GM21515 (cell line): ENCODE measurements at regions not wholly inside any gene's neighbourhood (a gene's known extent, or its start where the extent isn't known, plus 50 kb on each side); places are given as distances from the start of the nearest gene placed in this dataset.
"Not testable (repeated sequence)": the region's sequence is repeated elsewhere in the genome, so short reads cannot be mapped to it uniquely, and the experiment has no call there.

Experiments
- ATAC-seq: cut with Tn5 transposase; IDR thresholded peaks from one replicate; pipeline ENCODE4 v1.9.1; 2021; ENCODE audit not compliant: unreplicated experiment

- no peak for ATAC-seq
These were observed 143.3 kb downstream of the CTH start for GRCh38 chr1:70554341-70554740.

- ATAC-seq: no peak
These were observed 145.5 kb downstream of the CTH start for GRCh38 chr1:70556541-70556940.

GRCh38 chr1:70567167-70567566 lies 156.1 kb downstream of the CTH start:
- ATAC-seq: no peak

- no peak for ATAC-seq
These were observed 160.1 kb downstream of the CTH start for GRCh38 chr1:70571191-70571590.

DNA sequence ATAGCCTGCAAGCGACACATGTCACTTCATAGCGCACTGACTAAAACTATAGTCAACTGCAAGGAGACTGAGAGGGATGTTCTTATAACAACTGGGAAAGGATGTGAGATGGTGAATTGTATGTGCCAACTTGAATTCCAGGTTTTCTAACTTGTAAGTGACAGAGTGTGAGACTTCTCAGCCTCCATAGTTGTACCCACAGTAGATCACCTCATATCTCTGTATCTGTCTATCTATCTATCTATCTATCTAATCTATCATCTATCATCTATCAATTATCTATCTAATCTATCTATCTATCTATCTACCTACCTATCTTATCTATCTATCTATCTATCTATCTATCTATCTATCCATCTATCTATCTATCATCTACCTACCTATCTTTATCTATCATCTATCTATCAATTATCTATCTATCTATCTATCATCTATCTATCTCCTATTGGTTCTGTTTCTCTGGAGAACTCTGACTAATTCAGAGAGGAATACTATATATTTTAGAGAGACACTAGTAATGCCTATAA lies 162.3 kb downstream of the CTH start:
- ATAC-seq: no peak

DNA sequence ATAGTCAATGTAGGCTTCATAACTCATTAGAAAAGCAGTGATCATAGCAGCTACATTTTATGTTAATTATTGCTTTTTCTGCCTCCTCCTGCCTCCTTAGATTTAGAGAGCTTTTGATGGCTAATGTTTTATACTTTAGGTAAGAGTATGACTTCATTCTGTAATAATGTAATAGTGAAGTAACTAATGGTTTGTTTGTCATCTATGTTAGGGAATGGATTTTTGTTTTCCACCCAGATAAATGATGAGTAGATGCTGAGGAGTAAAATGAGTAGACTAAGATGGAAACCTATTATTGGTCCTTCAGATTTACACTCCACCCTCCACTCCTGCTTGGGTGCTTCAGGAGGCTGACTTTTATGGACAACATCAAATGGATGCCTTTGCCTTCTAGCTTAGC lies 170.6 kb downstream of the CTH start:
- ATAC-seq: no peak

DNA sequence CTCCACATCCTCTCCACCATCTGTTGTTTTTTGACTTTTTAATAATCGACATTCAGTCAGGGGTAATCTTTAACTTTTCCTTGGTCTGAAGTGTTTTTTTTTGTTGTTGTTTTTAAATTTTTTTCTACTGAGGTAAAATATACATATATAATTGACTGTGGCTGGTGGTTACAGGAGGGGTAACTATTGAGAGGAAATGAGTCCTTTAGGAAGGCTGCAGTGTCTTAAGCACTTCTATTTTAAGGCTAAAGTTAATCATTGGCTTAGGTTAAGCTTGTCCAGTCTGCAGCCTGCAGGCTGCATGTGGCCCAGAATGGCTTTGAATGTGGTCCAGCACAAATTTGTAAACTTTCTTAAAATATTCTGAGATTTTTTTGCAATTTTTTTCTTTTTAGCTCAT lies 172.5 kb downstream of the CTH start:
- ATAC-seq: peak; percentile 85

DNA sequence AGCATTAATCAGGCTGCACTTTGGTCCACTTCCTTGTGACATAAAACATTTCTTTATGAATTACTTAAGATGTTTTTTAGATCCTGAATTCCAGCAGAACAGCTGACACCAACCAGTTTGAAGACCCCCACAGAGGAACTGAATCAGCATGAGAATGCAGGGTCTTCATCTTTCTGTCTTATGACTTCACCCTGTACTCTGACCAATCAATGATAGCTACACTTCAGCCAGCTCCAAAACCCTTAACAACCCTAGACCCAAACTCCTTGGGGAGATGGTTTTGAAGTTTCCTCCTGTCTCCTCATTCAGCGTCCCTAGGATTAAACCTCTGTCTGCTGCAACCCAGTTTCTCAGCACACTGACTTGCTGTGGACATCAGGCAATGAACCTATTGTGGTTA lies 175.0 kb downstream of the CTH start:
- no peak for ATAC-seq

DNA sequence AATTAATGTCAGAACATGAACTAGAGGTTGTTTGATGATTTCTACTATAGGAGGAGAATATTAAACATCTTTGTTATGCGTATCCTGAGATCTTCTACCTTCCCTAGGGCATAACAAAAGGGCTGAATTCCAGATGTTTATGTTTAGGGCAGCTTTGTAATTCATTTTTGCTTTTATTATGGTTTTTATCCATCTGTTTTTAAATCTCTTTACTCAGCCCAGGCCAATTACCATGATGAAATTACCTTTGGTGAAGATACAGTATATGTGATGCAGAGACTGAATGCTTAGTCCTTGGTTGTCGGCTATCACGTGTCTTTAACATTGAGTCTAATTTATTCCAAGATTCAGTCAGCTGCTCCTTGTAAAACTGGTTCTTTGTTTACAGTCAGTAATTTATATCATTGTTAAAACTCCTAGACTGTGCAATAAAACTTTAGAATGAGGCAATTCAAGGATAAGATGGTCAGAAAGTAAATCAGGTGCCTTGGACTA lies 176.9 kb downstream of the CTH start:
- no peak for ATAC-seq

GRCh38 chr1:70593551-70593950 lies 182.5 kb downstream of the CTH start:
- ATAC-seq: not testable (repeated sequence)

DNA sequence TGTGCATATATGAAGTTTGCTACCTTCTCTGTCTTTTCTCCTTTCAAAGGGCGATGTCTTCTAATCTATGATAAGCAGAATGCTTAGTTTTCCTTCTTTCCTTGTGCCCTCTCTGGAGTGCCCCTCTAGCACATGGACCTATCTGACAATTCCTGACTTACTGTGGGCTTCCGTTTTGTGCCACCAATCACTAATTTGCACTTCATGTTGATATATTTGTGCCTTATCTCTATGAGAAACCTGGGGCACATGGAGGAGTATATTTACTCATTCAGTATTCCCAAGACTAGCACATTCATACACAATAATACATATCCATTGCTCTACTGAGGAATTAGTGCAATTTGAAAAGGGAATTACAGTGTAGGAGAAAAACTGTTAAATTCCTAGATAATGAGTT lies 197.7 kb downstream of the CTH start:
- no peak for ATAC-seq

DNA sequence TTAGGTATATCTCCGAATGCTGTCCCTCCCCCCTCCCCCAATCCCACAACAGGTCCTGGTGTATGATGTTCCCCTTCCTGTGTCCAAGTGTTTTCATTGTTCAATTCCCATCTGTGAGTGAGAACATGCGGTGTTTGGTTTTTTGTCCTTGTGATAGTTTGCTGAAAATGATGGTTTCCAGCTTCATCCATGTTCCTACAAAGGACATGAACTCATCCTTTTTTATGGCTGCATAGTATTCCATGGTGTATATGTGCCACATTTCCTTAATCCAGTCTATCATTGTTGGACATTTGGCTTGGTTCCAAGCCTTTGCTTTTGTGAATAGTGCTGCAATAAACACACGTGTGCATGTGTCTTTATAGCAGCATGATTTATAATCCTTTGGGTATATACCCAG lies 199.1 kb downstream of the CTH start:
- ATAC-seq: not testable (repeated sequence)

DNA sequence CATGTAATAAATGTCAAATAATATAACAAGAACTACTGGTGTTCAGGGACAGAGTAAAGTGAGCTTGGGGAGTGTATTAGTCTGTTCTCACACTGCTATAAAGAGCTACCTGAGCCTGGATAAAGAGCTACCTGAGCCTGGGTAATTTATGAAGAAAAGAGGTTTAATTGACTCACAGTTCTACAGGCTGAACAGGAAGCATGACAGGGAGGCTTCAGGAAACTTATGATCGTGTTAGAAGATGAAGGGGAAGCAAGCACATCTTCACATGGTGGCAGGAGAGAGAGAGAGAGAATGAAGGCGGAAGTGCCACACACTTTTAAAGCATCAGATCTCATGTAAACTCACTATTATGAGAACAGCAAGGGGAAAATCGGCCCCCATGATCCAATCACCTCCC lies 205.9 kb downstream of the CTH start:
- ATAC-seq: no peak

DNA sequence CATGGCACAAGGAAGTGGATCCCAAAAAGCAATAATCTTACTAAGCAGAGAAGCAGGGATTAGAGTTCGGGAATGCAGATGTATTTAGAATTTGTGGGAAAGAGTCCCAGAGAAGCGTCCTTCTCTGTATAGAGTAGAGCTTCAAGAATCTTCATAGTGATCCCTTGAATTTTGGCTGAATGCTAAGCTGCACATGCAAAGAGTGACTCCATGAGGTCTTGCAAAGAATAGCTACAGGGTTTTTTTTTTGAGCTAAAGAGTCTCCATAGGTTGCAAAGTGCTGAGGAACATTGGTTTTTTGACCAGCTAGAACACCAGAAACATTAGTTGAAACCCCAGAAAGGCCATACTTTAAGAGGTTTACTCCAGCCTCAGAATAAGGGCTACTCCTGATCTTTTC lies 206.7 kb downstream of the CTH start:
- no peak for ATAC-seq

DNA sequence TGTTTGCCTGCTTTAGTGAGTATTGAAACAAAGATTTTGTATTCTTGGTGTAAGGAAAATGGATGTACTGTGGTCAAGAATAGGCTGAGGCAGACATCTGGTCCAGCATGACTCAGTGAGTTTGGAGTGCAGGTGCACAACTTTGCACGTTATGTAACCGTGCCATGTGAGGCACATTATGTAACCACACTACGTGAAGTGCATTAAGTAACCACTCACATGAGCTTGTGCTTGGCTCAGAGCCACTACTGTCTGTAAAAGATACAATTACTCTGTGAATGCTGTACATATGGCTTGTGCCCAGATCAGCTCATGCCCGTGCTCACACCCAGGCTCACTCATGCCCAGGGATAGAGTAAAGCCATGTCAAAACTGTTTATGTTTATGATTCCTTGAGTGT lies 216.8 kb downstream of the CTH start:
- ATAC-seq: no peak

- no peak for ATAC-seq
These were observed 217.9 kb downstream of the CTH start for GRCh38 chr1:70628973-70629372.

GRCh38 chr1:70633004-70633403 lies 221.9 kb downstream of the CTH start:
- ATAC-seq: no peak

DNA sequence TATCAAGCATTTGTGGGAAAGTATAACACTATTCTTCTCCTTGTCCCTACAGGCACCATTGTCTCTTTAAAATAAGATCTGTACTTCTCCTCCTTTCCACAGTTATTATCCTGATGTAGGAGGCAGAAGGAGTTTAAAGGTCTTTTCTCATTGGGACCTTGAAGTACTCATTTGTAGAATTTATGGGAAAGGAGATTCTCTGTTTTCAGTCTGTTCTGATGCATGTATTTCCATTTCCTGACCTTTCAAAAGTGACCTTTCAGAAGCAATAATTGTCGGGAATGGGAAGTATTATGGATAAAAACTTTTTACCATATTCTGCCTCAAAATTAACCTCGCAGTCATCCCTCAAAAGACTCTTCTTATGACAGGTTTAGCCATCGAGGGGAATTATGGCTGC lies 224.8 kb downstream of the CTH start:
- no peak for ATAC-seq

GRCh38 chr1:70641868-70642267 lies 230.8 kb downstream of the CTH start:
- ATAC-seq: no peak

- ATAC-seq: no peak
These were observed 245.3 kb downstream of the CTH start for GRCh38 chr1:70656361-70656760.

DNA sequence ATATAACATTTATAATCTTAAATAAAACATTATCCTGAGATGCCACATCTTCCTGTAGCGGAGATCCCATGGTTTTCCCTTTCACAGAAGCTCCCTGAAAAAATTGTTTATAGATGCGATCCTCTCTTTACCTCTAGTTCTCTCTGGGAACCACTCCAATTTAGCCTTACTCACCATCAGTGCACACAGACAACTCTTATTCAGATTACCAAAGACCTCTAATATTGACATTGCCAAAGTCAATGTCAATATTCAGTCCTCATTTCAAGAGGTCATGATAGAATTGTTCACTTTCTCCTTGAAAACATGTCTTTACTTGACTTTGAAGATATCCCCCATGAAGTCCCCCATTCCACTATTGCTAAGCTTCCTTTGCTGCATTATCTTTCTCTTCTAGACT lies 248.8 kb downstream of the CTH start:
- no peak for ATAC-seq

- ATAC-seq: no peak
These were observed 255.5 kb downstream of the CTH start for GRCh38 chr1:70666381-70667140.
